PFSK-1 (cell line): ENCODE measurements at regions not wholly inside any gene's neighbourhood (a gene's known extent, or its start where the extent isn't known, plus 50 kb on each side); places are given as distances from the start of the nearest gene placed in this dataset.

Experiments
- FOXP2 ChIP-seq: optimal IDR thresholded peaks from 2 replicates; pipeline ENCODE3; 2011; ENCODE audit warnings: borderline replicate concordance, control low read depth, inconsistent platforms; ENCODE audit not compliant: insufficient read depth; ENCODE audit errors: extremely low read length, extremely low read depth
- POLR2AphosphoS5 ChIP-seq: IDR thresholded peaks from 2 replicates; pipeline ENCODE4 v1.6.1; 2012; ENCODE audit warnings: low read depth, mild to moderate bottlenecking, control low read depth, low read length, moderate library complexity
- REST ChIP-seq, 2 experiments: IDR thresholded peaks; 2 replicates each; pipeline versions ENCODE4 v1.6.1 to v1.8.0; 2011 to 2012; ENCODE audit warnings: low read depth in 2 of 2, low read length in 2 of 2, control low read depth in 1 of 2, inconsistent platforms in 1 of 2, mild to moderate bottlenecking in 1 of 2, moderate library complexity in 1 of 2; ENCODE audit not compliant: insufficient read depth in 1 of 2
- SIN3A ChIP-seq: IDR thresholded peaks from 2 replicates; pipeline ENCODE4 v1.6.1; 2012; ENCODE audit warnings: mild to moderate bottlenecking, low read length, moderate library complexity, borderline replicate concordance; ENCODE audit not compliant: insufficient read depth
- TAF1 ChIP-seq: IDR thresholded peaks from 2 replicates; pipeline ENCODE4 v1.6.1; 2012; ENCODE audit warnings: low read length, control low read depth, borderline replicate concordance; ENCODE audit not compliant: insufficient read depth

GRCh38 chr22:47293368-47294221 lies 531.1 kb downstream of the TBC1D22A start:
- TF ChIP-seq TAF1, result no peak
- no peak for TF ChIP-seq POLR2AphosphoS5
- TF ChIP-seq FOXP2, result no peak
- no peak for TF ChIP-seq SIN3A
- TF ChIP-seq REST (IDR thresholded peaks at IDR 0.05; ENCODE audit: insufficient read depth in 1 of 2, low read depth in 2 of 2, low read length in 2 of 2), result no peak

- TF ChIP-seq POLR2AphosphoS5 (no peak), REST (IDR thresholded peaks at IDR 0.05; ENCODE audit: insufficient read depth in 1 of 2, low read depth in 2 of 2, low read length in 2 of 2) (no peak)
Measured at GRCh38 chr22:47292546-47293320, 530.3 kb downstream of the TBC1D22A start.

- TF ChIP-seq FOXP2 (no peak), REST (IDR thresholded peaks at IDR 0.05; ENCODE audit: insufficient read depth in 1 of 2, low read depth in 2 of 2, low read length in 2 of 2) (no peak), SIN3A (no peak), POLR2AphosphoS5 (no peak), TAF1 (no peak)
Measured at GRCh38 chr22:47291565-47292495, 529.4 kb downstream of the TBC1D22A start.

- TF ChIP-seq POLR2AphosphoS5, result no peak
- no peak for TF ChIP-seq SIN3A
- TF ChIP-seq FOXP2, result no peak
Measured at GRCh38 chr22:47290706-47291430, 528.4 kb downstream of the TBC1D22A start.
